ENCODE measurements at regions not wholly inside any gene's neighbourhood (a gene's known extent, or its start where the extent isn't known, plus 50 kb on each side); places are given as distances from the start of the nearest gene placed in this dataset.

GRCh38 chr4:138911909-138912703, 103.5 kb upstream of the NOCT start:
- peaks cover 13% of the 10 kb centered on the region for H3K4me1 ChIP-seq (ENCODE audit: insufficient read depth, poor library complexity, severe bottlenecking)
- no peaks in the 10 kb centered on the region for H3K36me3 ChIP-seq (ENCODE audit: low read depth)
- TF ChIP-seq CTCF (IDR thresholded peaks at IDR 0.05; ENCODE audit: poor library complexity, severe bottlenecking) = no peak
- DNase-seq (ENCODE audit: low spot score) (no peak), ATAC-seq (ENCODE audit: low read depth) (no peak)
- H3K27ac ChIP-seq (ENCODE audit: poor library complexity, severe bottlenecking) = no peak overlapping the region
- no peaks in the 10 kb centered on the region for H3K9me3 ChIP-seq (ENCODE audit: severe bottlenecking)
- H3K27me3 ChIP-seq (ENCODE audit: insufficient read depth, poor library complexity, severe bottlenecking) = no peaks in the 10 kb centered on the region
- H3K4me3 ChIP-seq (ENCODE audit: severe bottlenecking) = no peak overlapping the region

- peak; percentile 77 for DNase-seq (ENCODE audit: low spot score)
- ATAC-seq (ENCODE audit: low read depth) = peak; percentile 97
- Histone ChIP-seq H3K4me3 (ENCODE audit: severe bottlenecking) (no peak overlapping the region), H3K27ac (ENCODE audit: poor library complexity, severe bottlenecking) (peak overlapping the region; percentile 12), H3K4me1 (ENCODE audit: insufficient read depth, poor library complexity, severe bottlenecking) (peaks cover 13% of the 10 kb centered on the region), H3K27me3 (ENCODE audit: insufficient read depth, poor library complexity, severe bottlenecking) (no peaks in the 10 kb centered on the region), H3K36me3 (ENCODE audit: low read depth) (no peaks in the 10 kb centered on the region), H3K9me3 (ENCODE audit: severe bottlenecking) (no peaks in the 10 kb centered on the region)
- no peak for TF ChIP-seq CTCF (IDR thresholded peaks at IDR 0.05; ENCODE audit: poor library complexity, severe bottlenecking)
Observed at GRCh38 chr4:138910914-138911336, 104.7 kb upstream of the NOCT start.

GRCh38 chr4:138910195-138910913, 105.2 kb upstream of the NOCT start:
- Histone ChIP-seq H3K9me3 (ENCODE audit: severe bottlenecking) (no peaks in the 10 kb centered on the region), H3K4me3 (ENCODE audit: severe bottlenecking) (no peak overlapping the region), H3K36me3 (ENCODE audit: low read depth) (no peaks in the 10 kb centered on the region), H3K27ac (ENCODE audit: poor library complexity, severe bottlenecking) (peak overlapping the region; percentile 12), H3K4me1 (ENCODE audit: insufficient read depth, poor library complexity, severe bottlenecking) (peaks cover 13% of the 10 kb centered on the region), H3K27me3 (ENCODE audit: insufficient read depth, poor library complexity, severe bottlenecking) (no peaks in the 10 kb centered on the region)
- DNase-seq (ENCODE audit: low spot score) = no peak
- peak; percentile 79 for ATAC-seq (ENCODE audit: low read depth)
- no peak for TF ChIP-seq CTCF (IDR thresholded peaks at IDR 0.05; ENCODE audit: poor library complexity, severe bottlenecking)

GRCh38 chr4:138909587-138909986, 106.0 kb upstream of the NOCT start:
- DNase-seq (ENCODE audit: low spot score) = no peak
- Histone ChIP-seq H3K27ac (ENCODE audit: poor library complexity, severe bottlenecking) (no peak overlapping the region), H3K36me3 (ENCODE audit: low read depth) (no peaks in the 10 kb centered on the region), H3K27me3 (ENCODE audit: insufficient read depth, poor library complexity, severe bottlenecking) (no peaks in the 10 kb centered on the region), H3K9me3 (ENCODE audit: severe bottlenecking) (no peaks in the 10 kb centered on the region), H3K4me1 (ENCODE audit: insufficient read depth, poor library complexity, severe bottlenecking) (peaks cover 13% of the 10 kb centered on the region), H3K4me3 (ENCODE audit: severe bottlenecking) (no peak overlapping the region)
- no peak for TF ChIP-seq CTCF (IDR thresholded peaks at IDR 0.05; ENCODE audit: poor library complexity, severe bottlenecking)
- no peak for ATAC-seq (ENCODE audit: low read depth)
